Body of pancreas (tissue), 4 donors: ENCODE measurements at regions not wholly inside any gene's neighbourhood (a gene's known extent, or its start where the extent isn't known, plus 50 kb on each side); places are given as distances from the start of the nearest gene placed in this dataset.
"Not testable (repeated sequence)": the region's sequence is repeated elsewhere in the genome, so short reads cannot be mapped to it uniquely, and the experiment has no call there.

Source experiments
- ATAC-seq: fragments of 150-250 bp; one replicate; pipeline ENCODE4 v1.9.1; 2016
- DNase-seq, 4 donors: peaks; one replicate each; pipeline ENCODE4 v3.0.0-alpha.2; 2019
- H3K27ac ChIP-seq, 4 donors: fragments of 200-600 bp; sonication (generic); 1 replicate in 3 of 4; 2 replicates in 1 of 4; pipeline versions ENCODE4 v1.5.1 to v1.6.1; 2016 to 2019; ENCODE audit warnings: mild to moderate bottlenecking in 1 of 4, mixed read lengths in 1 of 4, moderate library complexity in 1 of 4
- H3K27me3 ChIP-seq, 2 donors: fragments of 200-600 bp; sonication (generic); one replicate each; pipeline ENCODE4 v1.6.0; 2016; ENCODE audit warnings: mild to moderate bottlenecking in 1 of 2
- H3K36me3 ChIP-seq, 2 donors: fragments of 200-600 bp; sonication (generic); replicated peaks in 1 of 2; 2 replicates each; pipeline ENCODE4 v1.5.1; 2016; ENCODE audit warnings: low read depth in 2 of 2; ENCODE audit not compliant: insufficient read depth in 1 of 2
- H3K4me1 ChIP-seq: fragments of 200-600 bp; sonication (generic); one replicate; pipeline ENCODE4 v1.6.0; 2016
- H3K4me3 ChIP-seq, 2 donors: fragments of 200-600 bp; sonication (generic); 1 replicate in 1 of 2; 2 replicates in 1 of 2; pipeline ENCODE4 v1.5.1; 2016 to 2019
- H3K9me3 ChIP-seq, 3 donors: fragments of 200-600 bp; sonication (generic); 1 replicate in 2 of 3; 2 replicates in 1 of 3; pipeline ENCODE4 v1.5.1; 2016
- CTCF ChIP-seq, 7 experiments: fragments of 450-650 bp in 4 of 7; fragments of 200-600 bp in 3 of 7; sonication (generic) in 3 of 7; IDR thresholded peaks; one replicate each; pipeline ENCODE4 v1.5.1; 2016 to 2019; ENCODE audit warnings: antibody characterized with exemption in 7 of 7
- POLR2A ChIP-seq, 3 donors: fragments of 450-650 bp; IDR thresholded peaks; one replicate each; pipeline ENCODE4 v1.6.1; 2016; ENCODE audit warnings: antibody characterized with exemption in 3 of 3, mild to moderate bottlenecking in 2 of 3
- WGBS, 2 donors: methylation state at CpG; one replicate each; pipeline ENCODE4 v1.1.5; 2017; 5-methylcytosine and 5-hydroxymethylcytosine counted together
- intact Hi-C: fragments of 100-400 bp; cut with DNase I; formaldehyde crosslinking; loops from one replicate; pipeline ENCODE4 v1.15.1; 2023

- WGBS, 2 donors, result 70 to 81% methylated on average over 7 to 11 of the region's 11 CpGs
Observed at GRCh38 chr2:64888591-64889309, 100.4 kb upstream of the SLC1A4 start.

GRCh38 chr2:64889803-64890202, 99.4 kb upstream of the SLC1A4 start:
- H3K9me3 ChIP-seq, result no peaks in the 10 kb centered on the region
- H3K36me3 ChIP-seq, result no peaks in the 10 kb centered on the region
- no peaks in the 10 kb centered on the region for H3K27me3 ChIP-seq
- no peaks in the 10 kb centered on the region for H3K4me1 ChIP-seq
- DNase-seq (no peak), ATAC-seq (no peak)
- intact Hi-C loops, result no loop called here
- H3K4me3 ChIP-seq, result no peak overlapping the region
- no peak overlapping the region for H3K27ac ChIP-seq
- 57 to 62% methylated on average over 3 to 4 of the region's 4 CpGs for whole genome bisulfite sequencing, 2 donors
- TF ChIP-seq CTCF (IDR thresholded peaks at IDR 0.05) (no peak), POLR2A (IDR thresholded peaks at IDR 0.05) (no peak)

More at GRCh38 chr2:64888591-64889309, 100.4 kb upstream of the SLC1A4 start:
- Histone ChIP-seq H3K4me3 (no peak overlapping the region), H3K4me1 (no peaks in the 10 kb centered on the region), H3K27me3 (no peaks in the 10 kb centered on the region), H3K36me3 (no peaks in the 10 kb centered on the region), H3K9me3 (no peaks in the 10 kb centered on the region), H3K27ac (no peak overlapping the region)
- ATAC-seq (no peak), DNase-seq (no peak)
- no peak for TF ChIP-seq POLR2A (IDR thresholded peaks at IDR 0.05)
- peak in 1 of 7 experiments; percentile 32 for TF ChIP-seq CTCF (IDR thresholded peaks at IDR 0.05)
- intact Hi-C loops, result no loop called here

- H3K4me3 ChIP-seq, H3K36me3 ChIP-seq, ATAC-seq, H3K27ac ChIP-seq, DNase-seq, intact Hi-C loops, H3K9me3 ChIP-seq, H3K4me1 ChIP-seq, H3K27me3 ChIP-seq: not testable (repeated sequence)
- 87 to 98% methylated on average over 3 of the region's 3 CpGs for WGBS, 2 donors
Observed at GRCh38 chr2:64896572-64896971, 92.6 kb upstream of the SLC1A4 start.

- ATAC-seq, result peak; percentile 38
- H3K9me3 ChIP-seq, result no peaks in the 10 kb centered on the region
- H3K27ac ChIP-seq, result peak overlapping the region in 2 of 4 donors; percentile 3 to 44
- WGBS, 2 donors, result 83% methylated on average over 36 to 37 of the region's 37 CpGs
- intact Hi-C loops, result no loop called here
- peak in 1 of 4 donors; percentile 13 for DNase-seq
- H3K27me3 ChIP-seq, result no peaks in the 10 kb centered on the region
- H3K36me3 ChIP-seq, result no peaks in the 10 kb centered on the region
- TF ChIP-seq CTCF (IDR thresholded peaks at IDR 0.05) (no peak), POLR2A (IDR thresholded peaks at IDR 0.05) (no peak)
- no peaks in the 10 kb centered on the region for H3K4me1 ChIP-seq
- H3K4me3 ChIP-seq, result no peak overlapping the region
Observed at GRCh38 chr2:64899081-64899865, 89.9 kb upstream of the SLC1A4 start.

- H3K4me3 ChIP-seq, ATAC-seq, intact Hi-C loops, H3K9me3 ChIP-seq, DNase-seq, H3K27me3 ChIP-seq, H3K36me3 ChIP-seq, H3K4me1 ChIP-seq: not testable (repeated sequence)
- peak overlapping the region in 1 of 4 donors; percentile 3 for H3K27ac ChIP-seq
- WGBS, 2 donors, result 86 to 90% methylated on average over 6 of the region's 6 CpGs
Observed at GRCh38 chr2:64899876-64900275, 89.3 kb upstream of the SLC1A4 start.
